DOHH2 (cell line): ENCODE measurements at regions not wholly inside any gene's neighbourhood (a gene's known extent, or its start where the extent isn't known, plus 50 kb on each side); places are given as distances from the start of the nearest gene placed in this dataset.

Experiments
- H3F3A ChIP-seq: fragments of 200-600 bp; sonication (generic), shearing (Covaris generic); 2 replicates; pipeline ENCODE4 v1.6.0; 2016; ENCODE audit warnings: antibody characterized with exemption, mild to moderate bottlenecking; ENCODE audit not compliant: control insufficient read depth, insufficient read depth
- H3K27ac ChIP-seq: fragments of 200-600 bp; sonication (generic); 2 replicates; pipeline ENCODE4 v1.5.1; 2014; ENCODE audit warnings: low read depth, mild to moderate bottlenecking, low read length, moderate library complexity
- H3K27me3 ChIP-seq: fragments of 200-600 bp; sonication (generic); 2 replicates; pipeline ENCODE4 v1.6.1; 2014; ENCODE audit warnings: mild to moderate bottlenecking, low read length, mixed read lengths; ENCODE audit not compliant: control insufficient read depth
- H3K36me3 ChIP-seq: fragments of 200-600 bp; sonication (generic); 2 replicates; pipeline ENCODE4 v1.6.1; 2014; ENCODE audit warnings: mild to moderate bottlenecking, low read length, moderate library complexity, mixed read lengths; ENCODE audit not compliant: control insufficient read depth
- H3K4me1 ChIP-seq: fragments of 200-600 bp; sonication (generic); 2 replicates; pipeline ENCODE4 v1.6.1; 2014; ENCODE audit warnings: mild to moderate bottlenecking, low read length, mixed read lengths; ENCODE audit not compliant: control insufficient read depth
- H3K4me2 ChIP-seq: fragments of 200-600 bp; sonication (generic); 2 replicates; pipeline ENCODE4 v1.6.0; 2014; ENCODE audit warnings: mild to moderate bottlenecking, low read length, moderate library complexity
- H3K4me3 ChIP-seq: fragments of 200-600 bp; sonication (generic); 2 replicates; pipeline ENCODE4 v1.5.1; 2014; ENCODE audit warnings: mild to moderate bottlenecking, low read length, mixed read lengths
- H3K79me2 ChIP-seq: fragments of 200-600 bp; sonication (generic); 2 replicates; pipeline ENCODE4 v1.6.1; 2014; ENCODE audit warnings: mild to moderate bottlenecking, low read length, mixed read lengths; ENCODE audit not compliant: control insufficient read depth
- H3K9me2 ChIP-seq: fragments of 200-600 bp; sonication (generic); replicated peaks from 2 replicates; pipeline ENCODE4 v1.6.1; 2014; ENCODE audit warnings: mild to moderate bottlenecking, low read length, mixed read lengths; ENCODE audit not compliant: control insufficient read depth
- H3K9me3 ChIP-seq: fragments of 200-600 bp; sonication (generic); 2 replicates; pipeline ENCODE4 v1.6.1; 2014; ENCODE audit warnings: antibody characterized with exemption, low read length, mixed read lengths; ENCODE audit not compliant: control insufficient read depth, insufficient read depth
- H4K20me1 ChIP-seq: fragments of 200-600 bp; sonication (generic); 2 replicates; pipeline ENCODE4 v1.6.0; 2014; ENCODE audit warnings: low read depth, mild to moderate bottlenecking, antibody characterized with exemption, low read length, moderate library complexity; ENCODE audit not compliant: control insufficient read depth, insufficient read depth
- EZH2phosphoT487 ChIP-seq: fragments of 200-600 bp; sonication (generic); IDR thresholded peaks from 2 replicates; pipeline ENCODE4 v1.6.1; 2017; ENCODE audit warnings: borderline replicate concordance, mild to moderate bottlenecking, antibody characterized with exemption, low read length, moderate library complexity, mixed read lengths
- TF ChIP-seq, protein P1 (sequence below): fragments of 200-600 bp; sonication (generic); IDR thresholded peaks from one replicate; pipeline ENCODE4 v1.5.1; 2014; ENCODE audit warnings: antibody characterized with exemption, mild to moderate bottlenecking, low read depth, low read length; ENCODE audit not compliant: poor library complexity, severe bottlenecking

DNA sequence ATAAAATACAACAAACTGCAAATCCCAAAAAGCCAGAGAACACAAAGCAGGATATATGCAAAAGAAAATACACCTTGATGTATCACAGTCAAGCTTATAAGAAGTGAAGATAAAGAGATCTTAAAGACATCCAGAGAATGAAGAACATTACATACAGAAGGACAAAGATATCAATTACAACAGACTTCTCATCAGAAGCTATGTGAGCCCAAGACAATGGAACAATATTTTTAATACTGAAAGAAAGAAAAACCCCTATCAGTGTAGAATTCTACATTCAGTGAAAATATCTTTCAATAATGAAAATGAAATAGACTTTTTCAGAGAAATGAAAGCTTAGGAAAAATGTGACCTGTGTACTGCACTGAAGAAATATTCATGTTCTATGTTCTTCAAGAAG is 104.5 kb upstream of the PHACTR3 start:
- Histone ChIP-seq H3K27ac (no peak overlapping the region), H3K9me3 (no peaks in the 10 kb centered on the region), H3K4me1 (no peaks in the 10 kb centered on the region), H3K9me2 (no peaks in the 10 kb centered on the region), H3K27me3 (no peaks in the 10 kb centered on the region), H3F3A (no peaks in the 10 kb centered on the region), H3K4me2 (no peak overlapping the region), H3K4me3 (no peak overlapping the region), H3K79me2 (no peaks in the 10 kb centered on the region), H4K20me1 (no peaks in the 10 kb centered on the region), H3K36me3 (no peaks in the 10 kb centered on the region)
- TF ChIP-seq, protein P1, sequence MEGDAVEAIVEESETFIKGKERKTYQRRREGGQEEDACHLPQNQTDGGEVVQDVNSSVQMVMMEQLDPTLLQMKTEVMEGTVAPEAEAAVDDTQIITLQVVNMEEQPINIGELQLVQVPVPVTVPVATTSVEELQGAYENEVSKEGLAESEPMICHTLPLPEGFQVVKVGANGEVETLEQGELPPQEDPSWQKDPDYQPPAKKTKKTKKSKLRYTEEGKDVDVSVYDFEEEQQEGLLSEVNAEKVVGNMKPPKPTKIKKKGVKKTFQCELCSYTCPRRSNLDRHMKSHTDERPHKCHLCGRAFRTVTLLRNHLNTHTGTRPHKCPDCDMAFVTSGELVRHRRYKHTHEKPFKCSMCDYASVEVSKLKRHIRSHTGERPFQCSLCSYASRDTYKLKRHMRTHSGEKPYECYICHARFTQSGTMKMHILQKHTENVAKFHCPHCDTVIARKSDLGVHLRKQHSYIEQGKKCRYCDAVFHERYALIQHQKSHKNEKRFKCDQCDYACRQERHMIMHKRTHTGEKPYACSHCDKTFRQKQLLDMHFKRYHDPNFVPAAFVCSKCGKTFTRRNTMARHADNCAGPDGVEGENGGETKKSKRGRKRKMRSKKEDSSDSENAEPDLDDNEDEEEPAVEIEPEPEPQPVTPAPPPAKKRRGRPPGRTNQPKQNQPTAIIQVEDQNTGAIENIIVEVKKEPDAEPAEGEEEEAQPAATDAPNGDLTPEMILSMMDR = no peak
- TF ChIP-seq EZH2phosphoT487 = no peak

DNA sequence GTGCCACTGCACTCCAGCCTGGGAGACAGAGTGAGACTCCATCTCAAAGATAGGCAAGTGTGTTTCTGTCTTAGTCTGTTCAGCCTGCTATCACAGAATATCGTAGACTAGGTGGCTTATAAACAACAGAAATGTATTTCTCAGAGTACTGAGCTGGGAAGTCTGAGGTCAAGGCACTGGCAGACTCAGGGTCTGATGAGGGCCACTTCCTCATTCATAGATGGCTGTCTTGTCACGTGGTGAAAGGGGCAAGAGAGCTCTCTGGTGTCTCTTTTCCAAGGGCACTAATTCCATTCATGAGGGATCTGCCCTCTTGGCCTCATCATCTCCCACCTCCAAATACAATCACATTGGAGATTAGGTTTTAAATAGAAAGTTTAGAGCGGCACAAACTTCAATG is 95.6 kb upstream of the PHACTR3 start:
- Histone ChIP-seq H3K4me3 (no peak overlapping the region), H4K20me1 (no peaks in the 10 kb centered on the region), H3K9me3 (no peaks in the 10 kb centered on the region), H3K79me2 (no peaks in the 10 kb centered on the region), H3K9me2 (no peaks in the 10 kb centered on the region), H3K27ac (no peak overlapping the region), H3K4me2 (no peak overlapping the region), H3K36me3 (no peaks in the 10 kb centered on the region), H3K4me1 (no peaks in the 10 kb centered on the region), H3F3A (no peaks in the 10 kb centered on the region), H3K27me3 (0 out of 2 replicates have a peak, but pooled peaks cover 3% of the 10 kb centered on the region)
- TF ChIP-seq, protein P1 = no peak
- no peak for TF ChIP-seq EZH2phosphoT487

DNA sequence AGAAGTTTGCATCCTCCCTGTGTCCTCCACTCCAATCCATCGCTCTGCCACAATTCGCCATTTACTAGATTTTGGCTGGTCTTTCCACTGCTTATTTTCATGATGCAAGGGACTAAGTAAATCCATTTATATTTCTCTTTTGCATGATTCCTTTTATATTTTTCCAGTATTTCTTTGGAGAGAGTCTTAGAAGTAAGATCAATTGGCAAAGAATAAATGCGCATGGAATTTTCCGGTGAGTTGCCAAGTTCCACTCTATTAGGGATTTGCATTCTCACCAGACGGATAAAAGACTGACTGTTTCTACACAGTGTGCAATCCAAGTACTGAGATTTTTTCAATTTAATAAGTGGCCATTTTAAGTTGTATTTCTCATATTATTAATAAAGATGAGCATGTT is 91.7 kb upstream of the PHACTR3 start:
- 0 out of 2 replicates have a peak, but pooled peaks cover 3% of the 10 kb centered on the region for H3K27me3 ChIP-seq
- TF ChIP-seq EZH2phosphoT487 = no peak
- TF ChIP-seq, protein P1 = no peak
- H3K4me3 ChIP-seq = no peak overlapping the region

GRCh38 chr20:59514554-59514953 is 89.8 kb upstream of the PHACTR3 start:
- Histone ChIP-seq H3K27me3 (0 out of 2 replicates have a peak, but pooled peaks cover 3% of the 10 kb centered on the region), H3F3A (no peaks in the 10 kb centered on the region), H3K4me2 (no peak overlapping the region), H3K27ac (no peak overlapping the region), H3K9me2 (no peaks in the 10 kb centered on the region), H3K79me2 (no peaks in the 10 kb centered on the region), H3K36me3 (no peaks in the 10 kb centered on the region), H4K20me1 (no peaks in the 10 kb centered on the region), H3K9me3 (no peaks in the 10 kb centered on the region), H3K4me1 (no peaks in the 10 kb centered on the region), H3K4me3 (no peak overlapping the region)
- TF ChIP-seq EZH2phosphoT487 = no peak
- TF ChIP-seq, protein P1 = no peak

More for the DNA sequence above, 91.7 kb upstream of the PHACTR3 start:
- H4K20me1 ChIP-seq = no peaks in the 10 kb centered on the region
- H3F3A ChIP-seq = no peaks in the 10 kb centered on the region
- no peaks in the 10 kb centered on the region for H3K79me2 ChIP-seq
- no peaks in the 10 kb centered on the region for H3K9me2 ChIP-seq
- H3K36me3 ChIP-seq = no peaks in the 10 kb centered on the region
- H3K4me2 ChIP-seq = no peak overlapping the region
- no peaks in the 10 kb centered on the region for H3K9me3 ChIP-seq
- no peaks in the 10 kb centered on the region for H3K4me1 ChIP-seq
- no peak overlapping the region for H3K27ac ChIP-seq
